Small intestine (tissue), 7 donors: ENCODE measurements at regions not wholly inside any gene's neighbourhood (a gene's known extent, or its start where the extent isn't known, plus 50 kb on each side); places are given as distances from the start of the nearest gene placed in this dataset.
"Not testable (repeated sequence)": the region's sequence is repeated elsewhere in the genome, so short reads cannot be mapped to it uniquely, and the experiment has no call there.

Experiments used
- DNase-seq, 2 donors: peaks; one replicate each; pipeline versions ENCODE4 v3.0.0 to v3.0.0-alpha.2; 2013
- FAIRE-seq: peaks from 2 replicates; lab custom pipeline; 2012; peaks lifted over from hg19 to GRCh38; lab: Jason Lieb, UNC
- H3K27ac ChIP-seq, 3 donors: one replicate each; pipeline ENCODE4 v1.5.1; 2013; ENCODE audit warnings: low read length in 2 of 3, mild to moderate bottlenecking in 2 of 3, control low read depth in 1 of 3, inconsistent platforms in 1 of 3, low read depth in 1 of 3, moderate library complexity in 1 of 3
- H3K27me3 ChIP-seq, 3 donors: one replicate each; pipeline ENCODE4 v1.6.1; 2013; ENCODE audit warnings: low read length in 3 of 3, inconsistent platforms in 1 of 3; ENCODE audit not compliant: control insufficient read depth in 3 of 3, insufficient read depth in 3 of 3
- H3K36me3 ChIP-seq, 3 donors: one replicate each; pipeline ENCODE4 v1.6.1; 2013; ENCODE audit warnings: low read length in 3 of 3, inconsistent platforms in 1 of 3, low read depth in 1 of 3, mild to moderate bottlenecking in 1 of 3, moderate library complexity in 1 of 3; ENCODE audit not compliant: control insufficient read depth in 3 of 3, insufficient read depth in 2 of 3
- H3K4me1 ChIP-seq, 3 donors: one replicate each; pipeline ENCODE4 v1.6.1; 2013; ENCODE audit warnings: low read length in 2 of 3, inconsistent platforms in 1 of 3, low read depth in 1 of 3, mild to moderate bottlenecking in 1 of 3, moderate library complexity in 1 of 3; ENCODE audit not compliant: control insufficient read depth in 3 of 3, insufficient read depth in 2 of 3
- H3K4me3 ChIP-seq, 3 donors: one replicate each; pipeline ENCODE4 v1.5.1; 2013; ENCODE audit warnings: low read length in 3 of 3, control low read depth in 1 of 3, inconsistent platforms in 1 of 3, low read depth in 1 of 3, mild to moderate bottlenecking in 1 of 3, moderate library complexity in 1 of 3
- H3K9me3 ChIP-seq, 2 donors: one replicate each; pipeline ENCODE4 v1.6.1; 2013; ENCODE audit warnings: low read depth in 1 of 2, low read length in 1 of 2; ENCODE audit not compliant: control insufficient read depth in 2 of 2, insufficient read depth in 1 of 2
- WGBS, 3 donors: extraction: QIAGEN DNeasy Blood & Tissue Kit; methylation state at CpG; one replicate each; pipeline ENCODE4 v1.1.7; 2013; 5-methylcytosine and 5-hydroxymethylcytosine counted together
- donor health status: healthy with polysubstance abuse.
- donor health status: control.
- donor health status: control.
- donor health status: Bipolar disorder and iron deficiency.
- donor health status: healthy.

DNA sequence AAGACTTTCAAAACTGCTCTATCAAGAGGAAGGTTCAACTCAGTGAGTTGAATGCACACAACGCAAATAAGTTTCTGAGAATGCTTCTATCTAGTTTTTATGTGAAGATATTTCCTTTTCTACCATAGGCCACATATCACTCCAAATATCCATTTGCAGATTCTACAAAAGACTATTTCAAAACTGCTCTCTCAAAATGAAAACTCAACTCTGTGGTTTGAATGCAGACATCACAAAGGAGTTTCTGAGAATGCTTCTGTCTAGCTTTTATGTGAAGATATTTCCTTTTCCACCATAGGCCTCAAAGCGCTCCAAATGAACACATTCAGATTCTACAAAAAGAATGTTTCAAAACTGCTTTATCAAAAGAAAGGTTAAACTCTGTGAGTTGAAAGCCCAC is 1093.1 kb upstream of the DEFB115 start:
- H3K27me3 ChIP-seq, H3K4me3 ChIP-seq, DNase-seq, FAIRE-seq, H3K9me3 ChIP-seq, H3K27ac ChIP-seq, H3K36me3 ChIP-seq, H3K4me1 ChIP-seq: not testable (repeated sequence)
- WGBS, 3 donors, result 88 to 95% (median 92%) methylated on average over 2 of the region's 2 CpGs

DNA sequence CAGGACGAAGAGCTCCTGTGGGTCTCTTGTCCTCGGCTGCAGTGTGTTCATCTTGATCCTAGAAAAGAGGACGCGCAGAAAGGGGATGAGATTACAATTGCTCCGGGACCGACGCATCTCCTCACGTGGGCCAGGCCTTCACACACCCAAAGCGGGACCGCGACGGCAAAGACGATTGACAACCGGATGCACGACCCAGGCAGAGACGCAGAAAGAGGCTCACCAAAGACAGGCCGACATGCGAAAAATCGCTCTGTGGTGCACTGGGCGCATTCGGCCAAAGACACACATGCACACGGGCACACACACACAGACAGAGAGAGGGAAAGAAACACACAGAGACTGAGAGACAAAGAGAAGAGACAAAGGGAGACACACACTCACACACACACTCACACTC is 1089.9 kb upstream of the DEFB115 start:
- no peak for FAIRE-seq
- Histone ChIP-seq H3K4me3 (no peak overlapping the region), H3K9me3 (peaks cover 0 to 7% of the 10 kb centered on the region in 2 donors), H3K27me3 (no peaks in the 10 kb centered on the region), H3K4me1 (no peaks in the 10 kb centered on the region), H3K36me3 (no peaks in the 10 kb centered on the region), H3K27ac (no peak overlapping the region)
- no peak for DNase-seq
- 96 to 97% (median 96%) methylated on average over 22 of the region's 22 CpGs for WGBS, 3 donors

DNA sequence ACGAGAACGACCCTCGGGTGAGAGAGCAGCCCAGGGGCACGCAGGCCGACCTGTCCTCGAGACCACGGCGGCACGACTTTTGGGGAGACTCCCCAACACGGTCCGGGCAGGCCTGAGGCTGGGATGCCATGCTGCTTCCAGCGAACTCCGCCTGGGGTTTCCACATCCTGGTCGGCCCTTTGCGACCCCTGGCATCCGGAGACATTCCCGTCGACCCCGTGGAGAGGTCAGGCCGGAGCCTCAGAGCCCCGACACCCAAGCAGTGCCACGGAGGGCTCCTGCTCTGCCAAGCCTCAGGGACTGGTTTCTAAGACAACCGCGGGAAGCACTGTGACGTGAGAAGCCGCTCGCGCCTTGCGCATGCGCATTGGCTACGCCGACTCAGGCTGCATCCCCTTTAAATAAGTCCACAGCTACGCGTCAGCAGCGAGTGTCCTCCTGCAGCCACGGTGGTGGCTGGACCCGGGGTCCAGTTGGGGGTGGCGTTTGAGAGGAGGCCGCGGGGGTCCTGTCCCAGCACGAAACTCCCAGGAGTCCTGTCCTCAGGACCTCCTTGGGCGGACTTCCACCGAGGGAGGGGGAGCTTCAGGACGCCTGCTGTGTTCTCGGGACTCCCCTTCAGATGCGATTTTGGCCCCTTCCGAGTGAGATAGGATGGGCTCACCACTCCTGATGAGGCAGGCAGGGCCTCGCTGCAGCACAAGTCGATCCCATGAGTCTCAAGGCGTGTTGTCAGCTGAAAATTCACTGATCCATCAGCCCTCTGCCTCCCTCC is 1089.3 kb upstream of the DEFB115 start:
- DNase-seq (peak in 1 of 2 donors; percentile 0), FAIRE-seq (no peak)
- Histone ChIP-seq H3K27ac (no peak overlapping the region), H3K36me3 (no peaks in the 10 kb centered on the region), H3K4me1 (no peaks in the 10 kb centered on the region), H3K9me3 (peaks cover 0 to 7% of the 10 kb centered on the region in 2 donors), H3K4me3 (no peak overlapping the region), H3K27me3 (no peaks in the 10 kb centered on the region)
- WGBS, 3 donors, result 57 to 66% (median 63%) methylated on average over 28 to 50 of the region's 50 CpGs

DNA sequence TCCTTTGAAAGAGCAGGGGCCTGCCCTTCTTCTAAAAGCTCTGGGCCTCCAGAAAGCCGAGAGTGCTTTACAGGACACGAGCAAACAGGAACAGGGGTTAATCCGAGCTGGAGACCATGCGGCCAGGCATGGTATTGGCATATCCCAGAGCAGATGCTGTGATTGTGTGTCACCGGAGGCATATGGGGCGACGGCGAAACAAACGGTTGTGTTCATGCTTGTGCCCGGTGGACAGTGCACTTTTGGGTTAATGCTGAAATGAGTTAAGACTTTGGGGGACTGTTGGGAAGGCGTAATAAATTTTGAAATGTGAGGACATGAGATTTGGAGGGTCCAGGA is 1088.7 kb upstream of the DEFB115 start:
- Histone ChIP-seq H3K4me1 (no peaks in the 10 kb centered on the region), H3K36me3 (no peaks in the 10 kb centered on the region), H3K9me3 (peaks cover 0 to 7% of the 10 kb centered on the region in 2 donors), H3K27ac (no peak overlapping the region), H3K27me3 (no peaks in the 10 kb centered on the region), H3K4me3 (no peak overlapping the region)
- WGBS, 3 donors, result 81 to 84% (median 83%) methylated on average over 11 of the region's 11 CpGs
- no peak for DNase-seq
- no peak for FAIRE-seq

DNA sequence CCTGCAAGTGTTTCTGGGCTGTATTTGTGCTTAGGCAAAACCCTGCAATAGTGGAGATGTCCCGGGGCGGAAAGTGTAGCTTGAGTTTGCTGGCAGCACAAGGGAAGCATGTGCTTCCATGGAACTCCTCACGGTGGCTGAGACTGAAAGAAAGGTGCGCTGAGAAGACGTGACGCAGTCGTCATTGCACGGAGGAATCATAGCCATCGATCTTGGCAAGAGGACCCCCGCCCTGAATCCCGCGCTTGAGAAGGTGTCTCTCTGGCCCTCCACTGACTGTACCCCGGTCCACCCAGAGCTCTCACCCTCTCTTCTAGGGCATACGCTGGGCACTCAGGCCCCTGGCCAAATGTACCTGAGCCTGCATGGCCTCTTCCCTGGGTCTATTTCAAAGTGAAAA is 1081.8 kb upstream of the DEFB115 start:
- Histone ChIP-seq H3K27me3 (no peaks in the 10 kb centered on the region), H3K36me3 (no peaks in the 10 kb centered on the region), H3K4me1 (no peaks in the 10 kb centered on the region), H3K9me3 (peaks cover 0 to 7% of the 10 kb centered on the region in 2 donors), H3K4me3 (no peak overlapping the region), H3K27ac (no peak overlapping the region)
- no peak for DNase-seq
- FAIRE-seq, result no peak
- 77 to 82% (median 80%) methylated on average over 14 of the region's 14 CpGs for WGBS, 3 donors

DNA sequence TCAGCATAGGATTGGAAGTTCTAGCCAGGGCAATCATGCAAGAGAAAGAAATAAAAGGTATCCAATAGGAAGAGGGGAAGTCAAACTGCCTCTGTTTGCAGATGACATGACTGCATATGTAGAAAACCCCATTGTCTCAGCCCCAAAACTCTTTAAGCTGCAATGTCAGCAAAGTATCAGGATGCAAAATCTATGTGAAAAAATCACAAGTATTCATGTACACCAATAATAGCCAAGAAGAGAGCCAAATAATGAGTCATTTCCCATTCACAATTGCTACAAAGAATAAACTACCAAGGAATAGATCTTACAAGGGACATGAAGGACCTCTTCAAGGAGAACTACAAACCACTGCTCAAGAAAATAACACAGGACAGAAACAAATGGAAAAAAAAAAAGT is 1074.3 kb upstream of the DEFB115 start:
- not testable (repeated sequence) for H3K36me3 ChIP-seq, H3K27me3 ChIP-seq, H3K4me3 ChIP-seq, H3K4me1 ChIP-seq, H3K9me3 ChIP-seq, DNase-seq, H3K27ac ChIP-seq, FAIRE-seq

DNA sequence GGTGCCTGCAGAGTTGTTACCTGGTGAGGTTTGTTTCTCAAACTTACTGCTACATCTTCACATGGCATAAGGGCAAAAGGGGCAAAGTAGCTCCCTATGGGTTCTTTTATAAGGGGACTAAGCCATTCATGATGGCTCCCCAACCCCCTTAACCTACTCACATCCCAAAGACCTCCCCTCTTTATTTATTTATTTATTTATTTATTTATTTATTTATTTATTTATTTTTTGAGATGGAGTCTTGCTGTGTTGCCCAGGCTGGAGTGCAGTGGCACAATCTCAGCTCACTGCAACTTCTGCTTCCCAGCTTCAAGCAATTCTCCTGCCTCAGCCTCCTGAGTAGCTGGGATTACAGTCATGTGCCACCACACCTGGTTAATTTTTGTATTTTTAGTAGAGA is 1065.7 kb upstream of the DEFB115 start:
- not testable (repeated sequence) for H3K9me3 ChIP-seq

DNA sequence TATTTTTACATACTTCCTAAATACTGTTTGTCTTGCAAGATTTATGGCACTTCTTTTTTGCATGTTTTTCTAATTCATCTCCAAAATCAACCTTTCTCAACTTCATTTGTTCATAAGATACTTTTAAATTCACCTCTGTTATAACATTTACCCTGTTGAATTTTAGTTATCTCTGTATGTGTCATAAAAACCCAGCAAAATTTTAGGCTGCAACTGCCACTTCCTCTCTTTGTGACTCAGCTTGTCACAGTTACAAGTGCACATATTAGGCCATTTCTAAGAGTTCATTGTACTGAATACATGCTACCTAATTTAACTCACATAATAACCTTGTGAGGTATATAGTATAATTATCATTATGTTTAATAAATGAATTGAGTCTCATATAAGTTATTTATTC is 1023.0 kb upstream of the DEFB115 start:
- H3K4me3 ChIP-seq, H3K9me3 ChIP-seq, FAIRE-seq, H3K27me3 ChIP-seq, DNase-seq, H3K27ac ChIP-seq, H3K36me3 ChIP-seq, H3K4me1 ChIP-seq: not testable (repeated sequence)

More for the DNA sequence above, 1065.7 kb upstream of the DEFB115 start:
- not testable (repeated sequence) for H3K27ac ChIP-seq, H3K4me3 ChIP-seq, FAIRE-seq, H3K36me3 ChIP-seq, DNase-seq, H3K27me3 ChIP-seq, H3K4me1 ChIP-seq

DNA sequence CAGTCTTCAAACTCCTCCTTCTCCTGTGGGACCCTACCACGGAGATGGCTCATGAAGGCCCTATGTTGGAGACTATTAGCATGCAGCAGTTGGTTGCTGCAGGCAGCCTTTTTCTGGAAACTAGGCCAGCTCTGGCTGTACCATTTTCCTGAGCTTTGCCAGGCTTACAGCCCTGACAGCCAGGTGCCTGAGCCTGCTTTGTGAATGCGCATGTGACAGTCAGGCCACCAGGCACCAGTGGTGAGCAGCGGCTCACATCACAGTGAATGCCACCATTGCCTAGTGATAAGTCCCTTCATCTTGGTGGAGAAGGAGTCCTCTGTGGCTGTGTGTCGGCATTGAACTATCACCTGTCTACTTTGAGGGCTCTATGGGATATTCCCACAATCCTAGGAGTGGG is 982.4 kb upstream of the DEFB115 start:
- FAIRE-seq, DNase-seq, H3K4me3 ChIP-seq, H3K27ac ChIP-seq, H3K9me3 ChIP-seq, H3K36me3 ChIP-seq, H3K27me3 ChIP-seq, H3K4me1 ChIP-seq: not testable (repeated sequence)
- 69 to 92% (median 75%) methylated on average over 4 of the region's 4 CpGs for WGBS, 3 donors
